IPS-NIHi11 (cell line): ENCODE measurements at regions not wholly inside any gene's neighbourhood (a gene's known extent, or its start where the extent isn't known, plus 50 kb on each side); places are given as distances from the start of the nearest gene placed in this dataset.

Source experiments
- DNase-seq: peaks from one replicate; pipeline ENCODE4 v3.0.0; 2012; ENCODE audit warnings: mixed read lengths, low spot score

GRCh38 chr5:74954919-74955318 lies 88.7 kb upstream of the FAM169A start:
- DNase-seq: no peak

- DNase-seq: no peak
Measured at GRCh38 chr5:74953937-74954720, 87.9 kb upstream of the FAM169A start.

- DNase-seq: no peak
Measured at GRCh38 chr5:74953554-74953936, 87.4 kb upstream of the FAM169A start.

- no peak for DNase-seq
Measured at GRCh38 chr5:74952406-74952805, 86.2 kb upstream of the FAM169A start.

GRCh38 chr5:74951865-74952264 lies 85.7 kb upstream of the FAM169A start:
- DNase-seq: no peak

GRCh38 chr5:74950836-74951515 lies 84.8 kb upstream of the FAM169A start:
- DNase-seq: no peak

- no peak for DNase-seq
Measured at GRCh38 chr5:74949976-74950375, 83.8 kb upstream of the FAM169A start.

- DNase-seq: no peak
Measured at GRCh38 chr5:74948031-74948546, 81.9 kb upstream of the FAM169A start.

- DNase-seq: no peak
Measured at GRCh38 chr5:74946471-74946870, 80.3 kb upstream of the FAM169A start.

- DNase-seq: no peak
Measured at GRCh38 chr5:74945561-74946165, 79.5 kb upstream of the FAM169A start.

- no peak for DNase-seq
Measured at GRCh38 chr5:74943905-74944304, 77.7 kb upstream of the FAM169A start.

- DNase-seq: no peak
Measured at GRCh38 chr5:74942622-74943286, 76.6 kb upstream of the FAM169A start.

- no peak for DNase-seq
Measured at GRCh38 chr5:74940782-74941353, 74.7 kb upstream of the FAM169A start.

GRCh38 chr5:74938250-74938933 lies 72.2 kb upstream of the FAM169A start:
- no peak for DNase-seq

- no peak for DNase-seq
Measured at GRCh38 chr5:74935752-74936091, 69.5 kb upstream of the FAM169A start.

GRCh38 chr5:74934949-74935751 lies 69.0 kb upstream of the FAM169A start:
- DNase-seq: no peak

GRCh38 chr5:74927336-74927735 lies 61.1 kb upstream of the FAM169A start:
- no peak for DNase-seq

GRCh38 chr5:74919487-74919886 lies 53.3 kb upstream of the FAM169A start:
- peak; percentile 74 for DNase-seq

- no peak for DNase-seq
Measured at GRCh38 chr5:74919041-74919440, 52.9 kb upstream of the FAM169A start.

GRCh38 chr5:74918232-74918669 lies 52.1 kb upstream of the FAM169A start:
- DNase-seq: no peak
